ENCODE measurements at regions not wholly inside any gene's neighbourhood (a gene's known extent, or its start where the extent isn't known, plus 50 kb on each side); places are given as distances from the start of the nearest gene placed in this dataset.
A peak's percentile ranks its signal among the peaks of the same experiment; 100 is the strongest.
"Not testable (repeated sequence)": the region's sequence is repeated elsewhere in the genome, so short reads cannot be mapped to it uniquely, and the experiment has no call there.

GRCh38 chr17:77560381-77560780 is 398.1 kb upstream of the TNRC6C start (continued):
- TF ChIP-seq ATF6 (CRISPR knock-in tag; IDR thresholded peaks at IDR 0.05) (no peak), PRRX2 (CRISPR knock-in tag; IDR thresholded peaks at IDR 0.05) (no peak)

DNA sequence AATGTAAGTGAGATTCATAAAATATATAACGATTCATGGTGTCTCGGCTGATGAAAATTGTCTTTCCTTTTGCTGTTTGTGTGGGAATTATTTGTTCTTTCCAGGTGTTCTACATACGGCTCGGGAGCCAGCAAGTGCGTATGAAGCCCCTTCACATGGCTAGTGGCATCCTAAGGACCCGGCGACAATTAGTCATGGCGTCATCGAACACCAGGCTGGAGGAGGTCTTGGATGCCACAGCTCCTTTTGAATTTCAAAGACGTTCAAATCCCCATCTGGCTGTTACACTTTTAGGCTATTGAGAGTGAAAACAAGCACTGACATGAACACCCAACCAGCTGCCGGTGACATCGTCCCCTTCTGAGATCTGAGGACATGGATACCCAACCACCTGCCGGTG is 397.7 kb upstream of the TNRC6C start:
- H3K27ac Mint-ChIP-seq: no peak overlapping the region
- CTCF ChIA-PET: no interaction called here
- H3K4me3 Mint-ChIP-seq: no peak overlapping the region
- 0 out of 2 replicates have a peak, but pooled peaks cover 5% of the 10 kb centered on the region for H3K4me1 Mint-ChIP-seq
- H3K27me3 Mint-ChIP-seq (ENCODE audit: low read depth): no peaks in the 10 kb centered on the region
- DNase-seq (ENCODE audit: low spot score) (no peak), ATAC-seq (no peak)
- TF ChIP-seq, protein P1, sequence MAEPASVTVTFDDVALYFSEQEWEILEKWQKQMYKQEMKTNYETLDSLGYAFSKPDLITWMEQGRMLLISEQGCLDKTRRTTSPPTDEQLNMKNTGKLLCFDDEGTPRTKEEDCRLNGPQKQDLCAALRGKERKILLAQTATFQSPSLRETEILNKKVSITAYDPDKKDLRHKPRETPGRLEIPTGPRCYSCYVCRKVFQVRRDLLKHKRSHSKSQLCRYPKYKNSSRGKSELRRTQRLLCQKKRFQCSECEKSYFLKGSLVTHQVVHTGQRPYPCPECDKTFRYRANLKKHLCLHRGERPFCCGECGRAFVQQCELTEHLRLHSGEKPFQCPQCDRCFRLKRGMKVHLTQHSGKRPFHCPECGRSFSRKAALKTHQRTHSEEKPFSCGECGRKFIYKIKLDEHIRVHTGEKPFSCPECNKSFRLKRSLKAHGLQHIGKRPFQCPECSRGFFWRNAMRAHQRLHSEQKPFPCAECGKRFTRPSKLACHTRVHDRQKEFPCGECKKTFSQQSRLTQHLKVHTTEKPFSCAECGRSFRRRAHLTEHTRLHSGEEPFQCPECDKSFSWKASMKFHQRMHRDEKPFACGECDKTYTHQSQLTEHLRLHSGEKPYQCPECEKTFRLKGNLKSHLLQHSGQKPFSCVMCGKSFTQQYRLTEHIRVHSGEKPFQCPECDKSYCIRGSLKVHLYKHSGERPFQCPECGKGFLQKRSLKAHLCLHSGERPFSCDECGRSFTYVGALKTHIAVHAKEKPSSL (CRISPR knock-in tag; conservative IDR thresholded peaks at IDR 0.05): no peak
- TF ChIP-seq FOXP1 (CRISPR knock-in tag; IDR thresholded peaks at IDR 0.05; ENCODE audit: borderline replicate concordance) (no peak), MYBL2 (CRISPR knock-in tag; IDR thresholded peaks at IDR 0.05) (no peak), NFYB (CRISPR knock-in tag; conservative IDR thresholded peaks at IDR 0.05; ENCODE audit: low read depth) (no peak), TEAD4 (CRISPR knock-in tag; IDR thresholded peaks at IDR 0.05) (no peak), E2F4 (CRISPR knock-in tag; IDR thresholded peaks at IDR 0.05; ENCODE audit: borderline replicate concordance, low read depth) (no peak), IRF2 (CRISPR knock-in tag; IDR thresholded peaks at IDR 0.05; ENCODE audit: borderline replicate concordance, low read depth) (no peak), ZNF416 (CRISPR knock-in tag; IDR thresholded peaks at IDR 0.05) (no peak), TCF7 (CRISPR knock-in tag; IDR thresholded peaks at IDR 0.05; ENCODE audit: low read depth) (no peak)
- TF ChIP-seq, protein P2, sequence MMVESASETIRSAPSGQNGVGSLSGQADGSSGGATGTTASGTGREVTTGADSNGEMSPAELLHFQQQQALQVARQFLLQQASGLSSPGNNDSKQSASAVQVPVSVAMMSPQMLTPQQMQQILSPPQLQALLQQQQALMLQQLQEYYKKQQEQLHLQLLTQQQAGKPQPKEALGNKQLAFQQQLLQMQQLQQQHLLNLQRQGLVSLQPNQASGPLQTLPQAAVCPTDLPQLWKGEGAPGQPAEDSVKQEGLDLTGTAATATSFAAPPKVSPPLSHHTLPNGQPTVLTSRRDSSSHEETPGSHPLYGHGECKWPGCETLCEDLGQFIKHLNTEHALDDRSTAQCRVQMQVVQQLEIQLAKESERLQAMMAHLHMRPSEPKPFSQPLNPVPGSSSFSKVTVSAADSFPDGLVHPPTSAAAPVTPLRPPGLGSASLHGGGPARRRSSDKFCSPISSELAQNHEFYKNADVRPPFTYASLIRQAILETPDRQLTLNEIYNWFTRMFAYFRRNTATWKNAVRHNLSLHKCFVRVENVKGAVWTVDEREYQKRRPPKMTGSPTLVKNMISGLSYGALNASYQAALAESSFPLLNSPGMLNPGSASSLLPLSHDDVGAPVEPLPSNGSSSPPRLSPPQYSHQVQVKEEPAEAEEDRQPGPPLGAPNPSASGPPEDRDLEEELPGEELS (CRISPR knock-in tag; IDR thresholded peaks at IDR 0.05): no peak
- peaks cover 8% of the 10 kb centered on the region for H3K36me3 Mint-ChIP-seq
- H3K9me3 Mint-ChIP-seq: peaks cover 9% of the 10 kb centered on the region
- POLR2A ChIA-PET: no interaction called here

- CTCF ChIA-PET: interaction anchor here (1.6 kb wide), 1 partner anchor 19 kb away, joined by 3 read pairs; no protein-coding TSS in a partner anchor
- POLR2A ChIA-PET; H3K27me3 Mint-ChIP-seq (ENCODE audit: low read depth); H3K36me3 Mint-ChIP-seq; ATAC-seq; DNase-seq (ENCODE audit: low spot score); H3K9me3 Mint-ChIP-seq; H3K27ac Mint-ChIP-seq; H3K4me1 Mint-ChIP-seq; H3K4me3 Mint-ChIP-seq: not testable (repeated sequence)
These were observed 396.1 kb upstream of the TNRC6C start for GRCh38 chr17:77562361-77562760.

GRCh38 chr17:77563439-77564102 is 394.9 kb upstream of the TNRC6C start:
- POLR2A ChIA-PET: interaction anchor here (0.6 kb wide), 1 partner anchor 82 kb away, joined by 3 read pairs; no protein-coding TSS in a partner anchor
- H3K4me1 Mint-ChIP-seq: no peaks in the 10 kb centered on the region
- TF ChIP-seq, protein P3, sequence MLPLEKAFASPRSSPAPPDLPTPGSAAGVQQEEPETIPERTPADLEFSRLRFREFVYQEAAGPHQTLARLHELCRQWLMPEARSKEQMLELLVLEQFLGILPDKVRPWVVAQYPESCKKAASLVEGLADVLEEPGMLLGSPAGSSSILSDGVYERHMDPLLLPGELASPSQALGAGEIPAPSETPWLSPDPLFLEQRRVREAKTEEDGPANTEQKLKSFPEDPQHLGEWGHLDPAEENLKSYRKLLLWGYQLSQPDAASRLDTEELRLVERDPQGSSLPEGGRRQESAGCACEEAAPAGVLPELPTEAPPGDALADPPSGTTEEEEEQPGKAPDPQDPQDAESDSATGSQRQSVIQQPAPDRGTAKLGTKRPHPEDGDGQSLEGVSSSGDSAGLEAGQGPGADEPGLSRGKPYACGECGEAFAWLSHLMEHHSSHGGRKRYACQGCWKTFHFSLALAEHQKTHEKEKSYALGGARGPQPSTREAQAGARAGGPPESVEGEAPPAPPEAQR (CRISPR knock-in tag; IDR thresholded peaks at IDR 0.05): no peak
- TF ChIP-seq IRF2 (CRISPR knock-in tag; IDR thresholded peaks at IDR 0.05; ENCODE audit: borderline replicate concordance, low read depth): no peak
- H3K4me3 Mint-ChIP-seq: no peak overlapping the region
- H3K9me3 Mint-ChIP-seq: peaks cover 10% of the 10 kb centered on the region
- H3K36me3 Mint-ChIP-seq: peaks cover 8% of the 10 kb centered on the region
- CTCF ChIA-PET: interaction anchor here (0.5 to 1.6 kb wide), 2 partner anchors 21 to 543 kb away, joined by 3 read pairs; no protein-coding TSS in a partner anchor
- ATAC-seq (no peak), DNase-seq (ENCODE audit: low spot score) (no peak)
- H3K27ac Mint-ChIP-seq: 0 out of 2 replicates have a peak overlapping the region, but pooled peaks have one; percentile 60
- no peaks in the 10 kb centered on the region for H3K27me3 Mint-ChIP-seq (ENCODE audit: low read depth)

All from WTC11 (cell line).